GM12878 (cell line): ENCODE measurements at regions not wholly inside any gene's neighbourhood (a gene's known extent, or its start where the extent isn't known, plus 50 kb on each side); places are given as distances from the start of the nearest gene placed in this dataset.

Source experiments
- ATAC-seq: fragments of 200-7000 bp; cut with Tn5 transposase; 3 replicates; pipeline ENCODE4 v1.9.1; 2020; ENCODE audit warnings: mild to moderate bottlenecking, moderate library complexity
- BruUV-seq: library from RNA; stranded (reverse); fragments of 400-500 nt; replicated peaks from 2 replicates; lab custom pipeline; 2021; lab: Mats Ljungman, UMichigan
- CTCF ChIA-PET: fragments of 300-600 bp; sonication (Branson Sonifier 250); formaldehyde crosslinking; extraction: SDS; loops from one replicate; lab custom pipeline; 2021; ENCODE audit warnings: inconsistent platforms; lab: Yijun Ruan, JAX
- POLR2A ChIA-PET: fragments of 350-600 bp; formaldehyde crosslinking; extraction: SDS; loops from one replicate; lab custom pipeline; 2021; ENCODE audit warnings: inconsistent platforms; lab: Charles Lee
- RAD21 ChIA-PET: fragments of 300-600 bp; sonication (Branson Sonifier 250); formaldehyde crosslinking; loops from one replicate; lab custom pipeline; 2023; ENCODE audit warnings: antibody characterized with exemption; ENCODE audit not compliant: unreplicated experiment; lab: Charles Lee
- SMC1A ChIA-PET: fragments of 300-600 bp; sonication (Branson Sonifier 250); formaldehyde crosslinking; loops from one replicate; lab custom pipeline; 2023; ENCODE audit not compliant: unreplicated experiment, uncharacterized antibody; lab: Charles Lee
- DNase-seq: peaks from one replicate; pipeline ENCODE4 v3.0.0-alpha.2; 2011; ENCODE audit warnings: low read depth, low spot score
- FAIRE-seq: peaks from 3 replicates; lab custom pipeline; 2011; peaks lifted over from hg19 to GRCh38; lab: Jason Lieb, UNC
- H2AFZ ChIP-seq: 2 replicates; pipeline ENCODE4 v1.6.0; 2011; ENCODE audit warnings: low read depth, low read length, control low read depth; ENCODE audit not compliant: control insufficient read depth
- H3K27ac ChIP-seq: 2 replicates; pipeline ENCODE4 v1.5.1; 2011; ENCODE audit warnings: control low read depth; ENCODE audit not compliant: control insufficient read depth, insufficient read depth
- H3K27me3 ChIP-seq, 2 experiments: replicated peaks in 1 of 2; 2 replicates each; pipeline versions ENCODE4 v1.6.0 to v1.6.1; 2011; ENCODE audit warnings: low read length in 1 of 2; ENCODE audit not compliant: control insufficient read depth in 2 of 2, insufficient read depth in 2 of 2
- H3K36me3 ChIP-seq, 2 experiments: 2 replicates each; pipeline ENCODE4 v1.5.1; 2011; ENCODE audit warnings: low read length in 1 of 2; ENCODE audit not compliant: control insufficient read depth in 2 of 2, insufficient read depth in 2 of 2
- H3K4me1 ChIP-seq: 2 replicates; pipeline ENCODE4 v1.6.1; 2011; ENCODE audit warnings: mild to moderate bottlenecking, low read length, moderate library complexity, mixed read lengths; ENCODE audit not compliant: control insufficient read depth, insufficient read depth
- H3K4me2 ChIP-seq: 2 replicates; pipeline ENCODE4 v1.6.0; 2011; ENCODE audit warnings: control low read depth; ENCODE audit not compliant: control insufficient read depth, insufficient read depth
- H3K4me3 ChIP-seq: fragments of 200-600 bp; sonication (generic); 2 replicates; pipeline ENCODE4 v1.5.1; 2016
- H3K79me2 ChIP-seq: 2 replicates; pipeline ENCODE4 v1.6.0; 2011; ENCODE audit warnings: low read length; ENCODE audit not compliant: control insufficient read depth, insufficient read depth
- H3K9ac ChIP-seq: 2 replicates; pipeline ENCODE4 v1.8.0; 2011; ENCODE audit warnings: low read length, control low read depth, mixed read lengths; ENCODE audit not compliant: control insufficient read depth, insufficient read depth
- H3K9me3 ChIP-seq: replicated peaks from 3 replicates; pipeline ENCODE4 v1.5.1; 2011; ENCODE audit warnings: mild to moderate bottlenecking, low read length; ENCODE audit not compliant: control insufficient read depth, insufficient read depth
- H4K20me1 ChIP-seq: 2 replicates; pipeline ENCODE4 v1.6.0; 2011; ENCODE audit not compliant: control insufficient read depth, insufficient read depth
- BCL11A ChIP-seq: IDR thresholded peaks from 2 replicates; pipeline ENCODE4 v1.6.1; 2011; ENCODE audit warnings: low read depth, low read length
- BCL3 ChIP-seq: IDR thresholded peaks from 2 replicates; pipeline ENCODE4 v1.6.1; 2011; ENCODE audit warnings: borderline replicate concordance, low read depth, mild to moderate bottlenecking, moderate library complexity, low read length; ENCODE audit not compliant: insufficient read depth, poor library complexity, severe bottlenecking
- DPF2 ChIP-seq: fragments of 450-650 bp; IDR thresholded peaks from 2 replicates; pipeline ENCODE4 v1.6.1; 2017; ENCODE audit warnings: mild to moderate bottlenecking
- EED ChIP-seq: sonication (generic); IDR thresholded peaks from 2 replicates; pipeline ENCODE4 v1.6.1; 2016; ENCODE audit warnings: antibody characterized with exemption, low read depth
- HDGF ChIP-seq: fragments of 450-650 bp; IDR thresholded peaks from 2 replicates; pipeline ENCODE4 v1.6.1; 2016; ENCODE audit warnings: antibody characterized with exemption
- NFIC ChIP-seq: IDR thresholded peaks from 2 replicates; pipeline ENCODE4 v1.6.1; 2012; ENCODE audit warnings: low read depth, mild to moderate bottlenecking, inconsistent platforms, low read length, moderate library complexity
- NRF1 ChIP-seq: conservative IDR thresholded peaks from 2 replicates; pipeline ENCODE4 v1.6.1; 2011; ENCODE audit warnings: mild to moderate bottlenecking, low read depth, low read length, improper control_type of control experiment
- POU2F2 ChIP-seq: IDR thresholded peaks from 3 replicates; pipeline ENCODE4 v1.6.1; 2011; ENCODE audit warnings: low read depth, mild to moderate bottlenecking, low read length, borderline replicate concordance
- SIN3A ChIP-seq: IDR thresholded peaks from 2 replicates; pipeline ENCODE4 v1.6.1; 2012; ENCODE audit warnings: low read depth, low read length, improper control_type of control experiment
- SPI1 ChIP-seq: IDR thresholded peaks from 2 replicates; pipeline ENCODE4 v1.6.1; 2011; ENCODE audit warnings: low read depth, mild to moderate bottlenecking, low read length, moderate library complexity, borderline replicate concordance; ENCODE audit not compliant: insufficient read depth
- ZNF592 ChIP-seq: fragments of 450-650 bp; IDR thresholded peaks from 2 replicates; pipeline ENCODE4 v1.6.1; 2017; ENCODE audit warnings: mild to moderate bottlenecking, moderate library complexity
- WGBS: methylation state at CpG from one replicate; pipeline ENCODE4 v1.1.6; 2016; ENCODE audit warnings: low lambda C conversion rate; ENCODE audit not compliant: insufficient replicate concordance, insufficient coverage; ENCODE audit errors: missing lambda C conversion rate; 5-methylcytosine and 5-hydroxymethylcytosine counted together
- in situ Hi-C: fragments of 300-500 bp; cut with MboI; formaldehyde crosslinking; loops from 9 replicates; pipeline ENCODE4 v1.14.3; 2018; ENCODE audit warnings: mixed read lengths
- intact Hi-C: fragments of 100-400 bp; cut with micrococcal nuclease; formaldehyde crosslinking; loops from one replicate; pipeline ENCODE4 v1.14.2; 2022; ENCODE audit not compliant: unreplicated experiment

- SMC1A ChIA-PET: interaction anchor here (0.6 to 12.8 kb wide), 11 partner anchors 9 to 165 kb away, joined by 3 to 329 read pairs (median 4); partner anchors contain the start of gene EGR2
- H2AFZ ChIP-seq: no peak overlapping the region
- RAD21 ChIA-PET: interaction anchor here (1.0 to 9.0 kb wide), 4 partner anchors 13 to 127 kb away, joined by 3 to 97 read pairs (median 20); no protein-coding TSS in a partner anchor
- peak; percentile 22 for ATAC-seq
- H4K20me1 ChIP-seq: no peaks in the 10 kb centered on the region
- H3K4me2 ChIP-seq: peak overlapping the region; percentile 56
- DNase-seq: no peak
- no peaks in the 10 kb centered on the region for H3K36me3 ChIP-seq
- TF ChIP-seq HDGF (0 out of 2 replicates have a peak, but pooled peaks have one; percentile 19), POU2F2 (no peak)
- H3K27me3 ChIP-seq: no peaks in the 10 kb centered on the region
- in situ Hi-C loops (no loop called here), intact Hi-C loops (no loop called here)
- peak overlapping the region; percentile 90 for H3K27ac ChIP-seq
- BruUV-seq: no TSS peak
- no peak for FAIRE-seq
- H3K4me1 ChIP-seq: peaks cover 55% of the 10 kb centered on the region
- H3K9me3 ChIP-seq: peaks cover 5% of the 10 kb centered on the region; the same call in 2 of the 3 replicates
- CTCF ChIA-PET: interaction anchor here (1.3 to 6.8 kb wide), 4 partner anchors 15 to 166 kb away, joined by 4 to 64 read pairs (median 23); no protein-coding TSS in a partner anchor
- POLR2A ChIA-PET: interaction anchor here (0.7 to 7.1 kb wide), 2 partner anchors 13 to 557 kb away, joined by 8 to 59 read pairs; no protein-coding TSS in a partner anchor
- no peaks in the 10 kb centered on the region for H3K79me2 ChIP-seq
- H3K4me3 ChIP-seq: no peak overlapping the region
- no peak overlapping the region for H3K9ac ChIP-seq
Measured at GRCh38 chr10:62652564-62652963, 152.0 kb upstream of the ADO start.

- intact Hi-C loops: loop anchor here (1.0 kb wide), 5 partner anchors 16 to 126 kb away; no protein-coding TSS in a partner anchor
- peak; percentile 97 for FAIRE-seq
- Histone ChIP-seq H4K20me1 (no peaks in the 10 kb centered on the region), H3K27me3 (no peaks in the 10 kb centered on the region), H2AFZ (no peak overlapping the region), H3K27ac (peak overlapping the region; percentile 90), H3K9ac (peak overlapping the region; percentile 44), H3K4me3 (no peak overlapping the region), H3K4me1 (peaks cover 50% of the 10 kb centered on the region), H3K4me2 (peak overlapping the region; percentile 78), H3K79me2 (no peaks in the 10 kb centered on the region), H3K36me3 (no peaks in the 10 kb centered on the region), H3K9me3 (peaks cover 5% of the 10 kb centered on the region; the same call in 2 of the 3 replicates)
- in situ Hi-C loops: no loop called here
- ChIA-PET CTCF (interaction anchor here (1.2 to 6.8 kb wide), 3 partner anchors 16 to 82 kb away, joined by 4 to 64 read pairs (median 41); no protein-coding TSS in a partner anchor), SMC1A (interaction anchor here (0.6 to 12.8 kb wide), 10 partner anchors 9 to 164 kb away, joined by 3 to 329 read pairs (median 31); partner anchors contain the start of gene EGR2), POLR2A (interaction anchor here (1.0 to 7.1 kb wide), 5 partner anchors 9 to 163 kb away, joined by 3 to 59 read pairs (median 5); partner anchors contain the start of gene EGR2), RAD21 (interaction anchor here (1.2 to 9.0 kb wide), 7 partner anchors 14 to 152 kb away, joined by 3 to 97 read pairs (median 39); partner anchors contain the start of gene ADO)
- 1% methylated on average over 6 of the region's 6 CpGs for WGBS
- no TSS peak for BruUV-seq
- ATAC-seq: peak; percentile 85
- DNase-seq: peak; percentile 97
- peak; percentile 96 for TF ChIP-seq DPF2
- peak; percentile 98 for TF ChIP-seq NFIC
- peak; percentile 75; the same call in 1 of the 2 replicates for TF ChIP-seq ZNF592
- TF ChIP-seq SPI1: peak; percentile 100
- no peak for TF ChIP-seq SIN3A
- peak; percentile 96 for TF ChIP-seq BCL11A
- no peak for TF ChIP-seq NRF1
- peak; percentile 87 for TF ChIP-seq BCL3
- peak; percentile 99 for TF ChIP-seq EED
Measured at GRCh38 chr10:62653254-62653653, 151.3 kb upstream of the ADO start.
